Urinary bladder (tissue), 3 donors: ENCODE measurements at regions not wholly inside any gene's neighbourhood (a gene's known extent, or its start where the extent isn't known, plus 50 kb on each side); places are given as distances from the start of the nearest gene placed in this dataset.

Experiments
- DNase-seq: peaks from one replicate; pipeline ENCODE4 v3.0.0-alpha.2; 2015; ENCODE audit errors: extremely low spot score
- H3K27ac ChIP-seq: one replicate; pipeline ENCODE4 v1.5.1; 2013; ENCODE audit warnings: low read depth, mild to moderate bottlenecking, moderate library complexity
- H3K36me3 ChIP-seq: one replicate; pipeline ENCODE4 v1.6.1; 2013; ENCODE audit warnings: mild to moderate bottlenecking, moderate library complexity; ENCODE audit not compliant: insufficient read depth
- H3K4me1 ChIP-seq: one replicate; pipeline ENCODE4 v1.6.1; 2013; ENCODE audit warnings: mild to moderate bottlenecking, moderate library complexity; ENCODE audit not compliant: insufficient read depth
- H3K4me3 ChIP-seq: one replicate; pipeline ENCODE4 v1.5.1; 2013; ENCODE audit warnings: low read depth, low read length
- WGBS: extraction: QIAGEN DNeasy Blood & Tissue Kit; methylation state at CpG from one replicate; pipeline ENCODE4 v1.1.7; 2013; 5-methylcytosine and 5-hydroxymethylcytosine counted together
- donor health status: healthy with polysubstance abuse.
- donor health status: healthy.

GRCh38 chr1:84742653-84743052, 52.4 kb upstream of the SSX2IP start:
- no peak overlapping the region for H3K4me3 ChIP-seq
- DNase-seq = no peak
- H3K27ac ChIP-seq = no peak overlapping the region
- no peaks in the 10 kb centered on the region for H3K4me1 ChIP-seq
- 74% methylated on average over 1 of the region's 1 CpG for WGBS
- H3K36me3 ChIP-seq = no peaks in the 10 kb centered on the region

GRCh38 chr1:84740050-84740714, 49.9 kb upstream of the SSX2IP start:
- H3K4me3 ChIP-seq = no peak overlapping the region
- H3K4me1 ChIP-seq = no peaks in the 10 kb centered on the region
- no peak overlapping the region for H3K27ac ChIP-seq
- no peak for DNase-seq
- 90% methylated on average over 2 of the region's 2 CpGs for WGBS
- H3K36me3 ChIP-seq = no peaks in the 10 kb centered on the region
